ENCODE measurements at regions not wholly inside any gene's neighbourhood (a gene's known extent, or its start where the extent isn't known, plus 50 kb on each side); places are given as distances from the start of the nearest gene placed in this dataset.
A peak's percentile ranks its signal among the peaks of the same experiment; 100 is the strongest.

GRCh38 chr2:78202366-78202765, 680.2 kb upstream of the LRRTM4 start:
- peak; percentile 2 for DNase-seq (ENCODE audit: low spot score)
- ChIA-PET POLR2A (ENCODE audit: low non-redundant PET) (interaction anchor here (0.6 kb wide), 1 partner anchor 255 kb away, joined by 3 read pairs; no protein-coding TSS in a partner anchor), CTCF (no interaction called here)
- no peak overlapping the region for H3K27ac ChIP-seq (ENCODE audit: low read depth, low read length, poor library complexity, severe bottlenecking)
- no TSS peak for BruUV-seq (replicated peaks)
- intact Hi-C loops (cut with micrococcal nuclease; ENCODE audit: unreplicated experiment): no loop called here
- H3K4me3 ChIP-seq (ENCODE audit: low read depth, low read length, poor library complexity, severe bottlenecking): no peak overlapping the region
- TF ChIP-seq EZH2 (IDR thresholded peaks at IDR 0.05; ENCODE audit: borderline replicate concordance, low read depth, low read length, poor library complexity, severe bottlenecking) (no peak), CTCF (conservative IDR thresholded peaks at IDR 0.05; ENCODE audit: low read depth, low read length) (no peak)
- H3K4me1 ChIP-seq (ENCODE audit: insufficient read depth, low read length, poor library complexity, severe bottlenecking): no peaks in the 10 kb centered on the region
- H3K27me3 ChIP-seq (replicated peaks; ENCODE audit: insufficient read depth, low read depth, low read length, poor library complexity): no peaks in the 10 kb centered on the region
- no peaks in the 10 kb centered on the region for H3K9me3 ChIP-seq (ENCODE audit: low read depth, low read length, poor library complexity, severe bottlenecking)
- H3K36me3 ChIP-seq (ENCODE audit: insufficient read depth, low read length, poor library complexity, severe bottlenecking): no peaks in the 10 kb centered on the region

GRCh38 chr2:78202986-78203670, 681.0 kb upstream of the LRRTM4 start:
- ChIA-PET CTCF (no interaction called here), POLR2A (ENCODE audit: low non-redundant PET) (no interaction called here)
- TF ChIP-seq CTCF (conservative IDR thresholded peaks at IDR 0.05; ENCODE audit: low read depth, low read length) (no peak), EZH2 (IDR thresholded peaks at IDR 0.05; ENCODE audit: borderline replicate concordance, low read depth, low read length, poor library complexity, severe bottlenecking) (no peak)

GRCh38 chr2:78218066-78218465, 695.9 kb upstream of the LRRTM4 start:
- intact Hi-C loops (cut with micrococcal nuclease; ENCODE audit: unreplicated experiment): no loop called here
- Histone ChIP-seq H3K4me1 (ENCODE audit: insufficient read depth, low read length, poor library complexity, severe bottlenecking) (no peaks in the 10 kb centered on the region), H3K27ac (ENCODE audit: low read depth, low read length, poor library complexity, severe bottlenecking) (no peak overlapping the region), H3K27me3 (replicated peaks; ENCODE audit: insufficient read depth, low read depth, low read length, poor library complexity) (no peaks in the 10 kb centered on the region), H3K4me3 (ENCODE audit: low read depth, low read length, poor library complexity, severe bottlenecking) (no peak overlapping the region), H3K9me3 (ENCODE audit: low read depth, low read length, poor library complexity, severe bottlenecking) (no peaks in the 10 kb centered on the region), H3K36me3 (ENCODE audit: insufficient read depth, low read length, poor library complexity, severe bottlenecking) (no peaks in the 10 kb centered on the region)
- POLR2A ChIA-PET (ENCODE audit: low non-redundant PET): no interaction called here
- no TSS peak for BruUV-seq (replicated peaks)
- CTCF ChIA-PET: no interaction called here
- DNase-seq (ENCODE audit: low spot score): no peak
- no peak for TF ChIP-seq CTCF (conservative IDR thresholded peaks at IDR 0.05; ENCODE audit: low read depth, low read length)
- no peak for TF ChIP-seq EZH2 (IDR thresholded peaks at IDR 0.05; ENCODE audit: borderline replicate concordance, low read depth, low read length, poor library complexity, severe bottlenecking)

More at GRCh38 chr2:78202986-78203670, 681.0 kb upstream of the LRRTM4 start:
- DNase-seq (ENCODE audit: low spot score): peak; percentile 26
- intact Hi-C loops (cut with micrococcal nuclease; ENCODE audit: unreplicated experiment): no loop called here
- Histone ChIP-seq H3K36me3 (ENCODE audit: insufficient read depth, low read length, poor library complexity, severe bottlenecking) (no peaks in the 10 kb centered on the region), H3K9me3 (ENCODE audit: low read depth, low read length, poor library complexity, severe bottlenecking) (no peaks in the 10 kb centered on the region), H3K27ac (ENCODE audit: low read depth, low read length, poor library complexity, severe bottlenecking) (no peak overlapping the region), H3K4me1 (ENCODE audit: insufficient read depth, low read length, poor library complexity, severe bottlenecking) (no peaks in the 10 kb centered on the region), H3K4me3 (ENCODE audit: low read depth, low read length, poor library complexity, severe bottlenecking) (no peak overlapping the region), H3K27me3 (replicated peaks; ENCODE audit: insufficient read depth, low read depth, low read length, poor library complexity) (no peaks in the 10 kb centered on the region)
- BruUV-seq (replicated peaks): no TSS peak

Measured in A673 (cell line).